GM23248 (cell line): ENCODE measurements at regions not wholly inside any gene's neighbourhood (a gene's known extent, or its start where the extent isn't known, plus 50 kb on each side); places are given as distances from the start of the nearest gene placed in this dataset.

Source experiments
- DNase-seq: peaks from one replicate; pipeline ENCODE4 v3.0.0-alpha.2; 2015
- H2AFZ ChIP-seq: fragments of 200-600 bp; sonication (generic); 2 replicates; pipeline ENCODE4 v1.6.1; 2016; ENCODE audit warnings: antibody characterized with exemption
- H3F3A ChIP-seq: fragments of 200-600 bp; sonication (generic); 2 replicates; pipeline ENCODE4 v1.6.1; 2016; ENCODE audit warnings: mild to moderate bottlenecking, antibody characterized with exemption, mixed run types; ENCODE audit not compliant: insufficient read depth
- H3K27ac ChIP-seq: fragments of 200-600 bp; sonication (generic); 2 replicates; pipeline ENCODE4 v1.5.1; 2016; ENCODE audit warnings: mild to moderate bottlenecking
- H3K27me3 ChIP-seq: fragments of 200-600 bp; sonication (generic); replicated peaks from 2 replicates; pipeline ENCODE4 v1.6.1; 2016; ENCODE audit warnings: mild to moderate bottlenecking; ENCODE audit not compliant: insufficient read depth
- H3K36me3 ChIP-seq: fragments of 200-600 bp; sonication (generic); 2 replicates; pipeline ENCODE4 v1.6.1; 2016; ENCODE audit warnings: low read depth, mild to moderate bottlenecking
- H3K4me1 ChIP-seq: fragments of 200-600 bp; sonication (generic); 2 replicates; pipeline ENCODE4 v1.6.1; 2016; ENCODE audit warnings: mild to moderate bottlenecking; ENCODE audit not compliant: insufficient read depth
- H3K4me2 ChIP-seq: fragments of 200-600 bp; sonication (generic); one replicate; pipeline ENCODE4 v1.6.1; 2016; ENCODE audit warnings: mild to moderate bottlenecking; ENCODE audit not compliant: unreplicated experiment
- H3K4me3 ChIP-seq: fragments of 200-600 bp; sonication (generic); 2 replicates; pipeline ENCODE4 v1.5.1; 2016; ENCODE audit warnings: mild to moderate bottlenecking
- H3K79me2 ChIP-seq: fragments of 200-600 bp; sonication (generic); 2 replicates; pipeline ENCODE4 v1.6.1; 2016; ENCODE audit warnings: mild to moderate bottlenecking; ENCODE audit not compliant: insufficient read depth
- H3K9ac ChIP-seq: fragments of 200-600 bp; sonication (generic); 2 replicates; pipeline ENCODE4 v1.6.1; 2016; ENCODE audit warnings: mild to moderate bottlenecking
- H3K9me2 ChIP-seq: fragments of 200-600 bp; sonication (generic); 2 replicates; pipeline ENCODE4 v1.6.1; 2016; ENCODE audit warnings: mixed run types, mild to moderate bottlenecking, moderate library complexity; ENCODE audit not compliant: insufficient read depth
- H3K9me3 ChIP-seq: fragments of 200-600 bp; sonication (generic); one replicate; pipeline ENCODE4 v1.6.1; 2017; ENCODE audit warnings: low read depth
- H4K20me1 ChIP-seq: fragments of 200-600 bp; sonication (generic); 2 replicates; pipeline ENCODE4 v1.6.0; 2016; ENCODE audit not compliant: insufficient read depth
- EZH2 ChIP-seq: fragments of 200-600 bp; sonication (generic); IDR thresholded peaks from 2 replicates; pipeline ENCODE4 v1.6.1; 2018; ENCODE audit warnings: antibody characterized with exemption, mild to moderate bottlenecking; ENCODE audit not compliant: insufficient read depth, poor library complexity, severe bottlenecking
- EZH2phosphoT487 ChIP-seq: fragments of 200-600 bp; sonication (generic); IDR thresholded peaks from 2 replicates; pipeline ENCODE4 v1.6.1; 2018; ENCODE audit warnings: antibody characterized with exemption, moderate library complexity, mild to moderate bottlenecking, low read depth; ENCODE audit not compliant: insufficient read depth
- WGBS, 2 experiments: methylation state at CpG; one replicate each; pipeline ENCODE4 v1.1.6; 2015 to 2017; ENCODE audit warnings: low lambda C conversion rate in 2 of 2, low coverage in 1 of 2; ENCODE audit errors: missing lambda C conversion rate in 2 of 2; 5-methylcytosine and 5-hydroxymethylcytosine counted together
- in situ Hi-C: fragments of 300-500 bp; cut with MboI; formaldehyde crosslinking; loops from 2 replicates; pipeline ENCODE4 v1.15.0; 2020

GRCh38 chr2:163314712-163315111 is 421.1 kb downstream of the FIGN start:
- Histone ChIP-seq H3K27ac (no peak overlapping the region), H3K4me1 (no peaks in the 10 kb centered on the region), H2AFZ (no peak overlapping the region), H3K9ac (no peak overlapping the region), H3K4me3 (no peak overlapping the region), H4K20me1 (no peaks in the 10 kb centered on the region), H3K4me2 (no peak overlapping the region), H3K9me3 (no peaks in the 10 kb centered on the region), H3K79me2 (no peaks in the 10 kb centered on the region), H3F3A (no peaks in the 10 kb centered on the region), H3K27me3 (no peaks in the 10 kb centered on the region), H3K36me3 (no peaks in the 10 kb centered on the region), H3K9me2 (no peaks in the 10 kb centered on the region)
- in situ Hi-C loops: no loop called here
- WGBS, 2 experiments: 67% methylated on average over 2 of the region's 2 CpGs
- TF ChIP-seq EZH2phosphoT487 (no peak), EZH2 (no peak)
- no peak for DNase-seq

GRCh38 chr2:163312713-163313112 is 423.1 kb downstream of the FIGN start:
- Histone ChIP-seq H2AFZ (no peak overlapping the region), H3K9ac (no peak overlapping the region), H3K4me2 (no peak overlapping the region), H3K9me2 (no peaks in the 10 kb centered on the region), H3K27me3 (no peaks in the 10 kb centered on the region), H3K4me3 (no peak overlapping the region), H3K27ac (no peak overlapping the region), H4K20me1 (no peaks in the 10 kb centered on the region), H3K79me2 (no peaks in the 10 kb centered on the region), H3F3A (no peaks in the 10 kb centered on the region), H3K9me3 (no peaks in the 10 kb centered on the region), H3K4me1 (no peaks in the 10 kb centered on the region), H3K36me3 (no peaks in the 10 kb centered on the region)
- TF ChIP-seq EZH2 (no peak), EZH2phosphoT487 (no peak)
- 0% methylated on average over 1 of the region's 1 CpG for WGBS, 2 experiments
- in situ Hi-C loops: no loop called here
- DNase-seq: no peak

- H3K27ac ChIP-seq: no peak overlapping the region
- 50 to 61% methylated on average over 4 of the region's 4 CpGs for WGBS, 2 experiments
- in situ Hi-C loops: no loop called here
- H4K20me1 ChIP-seq: no peaks in the 10 kb centered on the region
- DNase-seq: no peak
- H3K79me2 ChIP-seq: no peaks in the 10 kb centered on the region
- H3K4me1 ChIP-seq: no peaks in the 10 kb centered on the region
- H3K27me3 ChIP-seq: no peaks in the 10 kb centered on the region
- H3K36me3 ChIP-seq: no peaks in the 10 kb centered on the region
- no peak overlapping the region for H2AFZ ChIP-seq
- no peak overlapping the region for H3K4me3 ChIP-seq
- H3K9ac ChIP-seq: no peak overlapping the region
- no peaks in the 10 kb centered on the region for H3K9me2 ChIP-seq
- no peak overlapping the region for H3K4me2 ChIP-seq
- no peak for TF ChIP-seq EZH2
- no peak for TF ChIP-seq EZH2phosphoT487
- H3F3A ChIP-seq: no peaks in the 10 kb centered on the region
- H3K9me3 ChIP-seq: no peaks in the 10 kb centered on the region
Measured at GRCh38 chr2:163306647-163307046, 429.2 kb downstream of the FIGN start.

GRCh38 chr2:163302141-163302540 is 433.7 kb downstream of the FIGN start:
- 49 to 61% methylated on average over 1 of the region's 1 CpG for WGBS, 2 experiments
- H3K4me2 ChIP-seq: no peak overlapping the region
- H3K36me3 ChIP-seq: no peaks in the 10 kb centered on the region
- no peaks in the 10 kb centered on the region for H3K4me1 ChIP-seq
- no peaks in the 10 kb centered on the region for H3K79me2 ChIP-seq
- no peak overlapping the region for H3K27ac ChIP-seq
- no peak overlapping the region for H3K9ac ChIP-seq
- H3K9me2 ChIP-seq: no peaks in the 10 kb centered on the region
- H3K4me3 ChIP-seq: no peak overlapping the region
- H3K9me3 ChIP-seq: no peaks in the 10 kb centered on the region
- in situ Hi-C loops: no loop called here
- TF ChIP-seq EZH2phosphoT487 (no peak), EZH2 (no peak)
- no peak for DNase-seq
- H2AFZ ChIP-seq: no peak overlapping the region
- 0 out of 2 replicates have a peak, but pooled peaks cover 5% of the 10 kb centered on the region for H3K27me3 ChIP-seq
- no peaks in the 10 kb centered on the region for H4K20me1 ChIP-seq
- H3F3A ChIP-seq: no peaks in the 10 kb centered on the region

- no peak overlapping the region for H3K27ac ChIP-seq
- H3K4me3 ChIP-seq: no peak overlapping the region
- no peaks in the 10 kb centered on the region for H3F3A ChIP-seq
- in situ Hi-C loops: no loop called here
- no peak overlapping the region for H2AFZ ChIP-seq
- no peaks in the 10 kb centered on the region for H3K4me1 ChIP-seq
- no peaks in the 10 kb centered on the region for H3K9me2 ChIP-seq
- no peaks in the 10 kb centered on the region for H3K79me2 ChIP-seq
- no peak overlapping the region for H3K4me2 ChIP-seq
- no peaks in the 10 kb centered on the region for H3K9me3 ChIP-seq
- 71 to 81% methylated on average over 6 of the region's 6 CpGs for WGBS, 2 experiments
- no peaks in the 10 kb centered on the region for H3K27me3 ChIP-seq
- no peak for TF ChIP-seq EZH2
- TF ChIP-seq EZH2phosphoT487: no peak
- no peak overlapping the region for H3K9ac ChIP-seq
- no peak for DNase-seq
- H3K36me3 ChIP-seq: no peaks in the 10 kb centered on the region
- H4K20me1 ChIP-seq: no peaks in the 10 kb centered on the region
Measured at GRCh38 chr2:163291790-163292189, 444.0 kb downstream of the FIGN start.
